Activated CD4-positive, alpha-beta T cell treated with anti-CD3 and anti-CD28 coated beads for 4 hours (primary cell): ENCODE measurements at regions not wholly inside any gene's neighbourhood (a gene's known extent, or its start where the extent isn't known, plus 50 kb on each side); places are given as distances from the start of the nearest gene placed in this dataset.
A peak's percentile ranks its signal among the peaks of the same experiment; 100 is the strongest.

Experiments used
- DNase-seq, 2 donors: peaks; one replicate each; pipeline ENCODE4 v3.0.0-alpha.2; 2020

DNA sequence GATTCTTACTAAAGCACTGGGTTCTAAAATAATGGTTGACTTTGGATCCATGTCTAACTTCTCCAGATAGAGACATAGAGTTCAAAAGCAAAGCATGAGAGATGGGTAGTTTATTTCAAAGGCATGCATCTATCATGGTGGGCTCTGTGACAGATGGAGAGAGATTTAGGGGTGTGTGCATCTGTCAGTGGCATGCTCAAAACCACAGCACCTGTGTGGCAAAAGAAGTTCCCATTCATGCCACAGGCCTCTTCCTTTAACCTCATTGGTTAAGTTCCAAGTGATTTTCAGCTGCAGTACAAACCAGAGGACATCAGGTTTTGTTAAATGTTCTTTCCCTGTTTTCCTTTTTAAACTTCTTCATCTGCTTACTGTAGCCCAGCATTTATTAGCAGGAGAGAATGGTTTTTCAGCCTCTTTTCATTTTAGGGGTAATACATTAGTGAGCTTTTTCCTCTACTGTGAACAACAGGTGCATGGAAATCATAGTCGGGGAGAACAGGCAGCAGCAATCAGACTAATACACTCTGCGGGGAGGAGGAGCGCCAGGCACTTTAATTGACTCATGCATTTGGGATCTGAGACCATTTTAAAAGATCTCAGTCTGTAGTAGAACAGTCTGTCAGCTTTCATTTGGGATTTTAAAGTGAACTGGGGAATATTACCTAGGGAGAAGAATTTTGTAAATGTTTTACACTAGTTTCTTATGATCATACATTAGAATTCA is 52.4 kb upstream of the UPP2 start:
- DNase-seq = no peak

DNA sequence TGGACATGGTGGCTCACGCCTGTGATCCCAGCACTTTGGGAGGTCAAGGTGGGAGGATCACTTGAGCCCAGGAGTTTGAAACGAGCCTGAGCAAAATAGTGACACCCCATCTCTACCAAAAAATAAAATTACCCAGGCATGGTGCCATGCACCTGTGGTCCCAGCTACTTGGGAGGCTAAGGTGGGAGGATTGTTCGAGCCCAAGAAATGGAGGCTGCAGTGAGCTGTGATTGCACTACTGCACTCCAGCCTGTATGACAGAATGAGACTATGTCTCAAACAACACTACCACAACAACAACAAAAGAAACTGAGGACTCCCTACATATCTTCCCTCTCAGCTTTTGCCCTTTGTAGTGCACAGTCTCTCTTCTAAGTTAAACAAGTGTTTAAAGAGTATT is 53.3 kb upstream of the UPP2 start:
- DNase-seq = no peak

- DNase-seq = no peak
Measured at GRCh38 chr2:158047156-158047611, 54.5 kb upstream of the UPP2 start.

DNA sequence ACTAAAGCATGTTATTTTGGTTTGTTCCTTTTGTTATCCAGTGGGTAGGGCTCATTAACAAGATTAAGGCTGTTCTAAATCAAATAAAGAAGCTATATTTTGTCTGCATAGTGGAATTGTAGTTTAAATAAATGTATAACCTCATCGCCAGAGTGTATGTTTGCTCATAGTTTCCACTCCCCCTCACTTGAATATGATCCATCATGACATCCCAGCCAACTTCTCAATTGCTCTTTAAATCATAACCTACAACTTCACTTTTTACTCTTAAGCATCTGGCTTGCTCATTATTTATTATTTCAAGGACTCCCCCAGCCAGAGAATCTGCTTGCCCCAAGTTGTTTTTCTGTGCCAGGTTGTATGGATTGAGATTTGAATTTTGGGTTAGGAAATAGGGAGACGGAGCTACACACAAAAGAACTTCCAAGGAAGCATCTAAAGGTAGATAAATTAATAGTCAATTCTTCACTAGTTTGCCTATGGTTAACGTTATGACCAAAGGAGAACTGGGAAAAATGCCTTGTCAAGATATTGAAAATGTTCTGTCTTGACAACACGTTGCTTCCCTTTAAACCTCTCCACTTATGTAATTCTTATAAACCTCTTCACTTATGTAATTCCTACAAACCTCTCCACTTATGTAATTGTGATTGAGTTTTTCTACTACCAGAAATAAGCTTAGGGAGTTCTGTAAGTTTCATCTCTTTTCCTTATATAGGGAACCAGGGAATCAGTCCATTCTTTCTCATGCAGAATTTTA is 55.4 kb upstream of the UPP2 start:
- DNase-seq = no peak

DNA sequence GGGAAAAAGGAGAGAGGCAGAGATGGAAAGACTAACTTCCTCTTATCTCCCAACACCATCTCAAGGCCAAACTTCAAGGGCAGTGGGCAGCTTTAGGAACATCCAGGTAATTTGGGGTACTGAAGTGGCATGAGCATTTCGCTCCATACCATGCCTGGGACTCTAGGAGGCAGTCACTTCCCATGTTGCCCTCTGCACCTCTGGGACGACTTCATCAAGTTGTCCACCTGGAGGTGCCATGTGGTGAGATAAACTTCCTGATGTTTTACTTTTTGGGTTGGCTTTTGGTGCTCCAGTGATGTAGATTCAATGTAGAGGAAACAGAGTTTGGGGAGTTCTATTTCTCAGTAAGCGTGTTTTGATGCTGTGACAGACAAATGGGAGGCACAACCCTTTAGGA is 56.3 kb upstream of the UPP2 start:
- DNase-seq = no peak

- DNase-seq = no peak
Measured at GRCh38 chr2:158043181-158043948, 58.3 kb upstream of the UPP2 start.

DNA sequence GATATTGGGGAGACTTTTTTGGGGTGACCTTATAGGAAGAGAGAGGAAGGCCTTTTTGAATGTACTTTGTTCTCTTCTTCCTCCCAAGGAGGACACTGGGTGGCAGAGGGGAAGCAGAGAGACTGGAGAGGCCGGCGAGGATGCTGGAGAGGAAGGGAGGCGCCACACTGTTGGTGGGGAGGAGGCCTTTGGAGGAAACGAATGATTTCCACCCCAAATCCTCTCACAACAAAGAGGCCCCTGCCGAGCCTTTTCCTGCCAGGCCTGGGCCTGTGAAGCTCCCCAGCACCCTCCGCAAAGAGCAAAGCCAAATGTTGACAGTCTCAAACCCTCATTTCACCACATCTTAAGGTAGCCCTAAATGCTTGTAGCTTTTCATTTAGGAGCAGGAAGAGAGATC is 59.0 kb upstream of the UPP2 start:
- no peak for DNase-seq

- DNase-seq = no peak
Measured at GRCh38 chr2:158042245-158042644, 59.4 kb upstream of the UPP2 start.

GRCh38 chr2:158041400-158041799 is 60.3 kb upstream of the UPP2 start:
- no peak for DNase-seq

GRCh38 chr2:158038901-158039300 is 62.8 kb upstream of the UPP2 start:
- DNase-seq = no peak

DNA sequence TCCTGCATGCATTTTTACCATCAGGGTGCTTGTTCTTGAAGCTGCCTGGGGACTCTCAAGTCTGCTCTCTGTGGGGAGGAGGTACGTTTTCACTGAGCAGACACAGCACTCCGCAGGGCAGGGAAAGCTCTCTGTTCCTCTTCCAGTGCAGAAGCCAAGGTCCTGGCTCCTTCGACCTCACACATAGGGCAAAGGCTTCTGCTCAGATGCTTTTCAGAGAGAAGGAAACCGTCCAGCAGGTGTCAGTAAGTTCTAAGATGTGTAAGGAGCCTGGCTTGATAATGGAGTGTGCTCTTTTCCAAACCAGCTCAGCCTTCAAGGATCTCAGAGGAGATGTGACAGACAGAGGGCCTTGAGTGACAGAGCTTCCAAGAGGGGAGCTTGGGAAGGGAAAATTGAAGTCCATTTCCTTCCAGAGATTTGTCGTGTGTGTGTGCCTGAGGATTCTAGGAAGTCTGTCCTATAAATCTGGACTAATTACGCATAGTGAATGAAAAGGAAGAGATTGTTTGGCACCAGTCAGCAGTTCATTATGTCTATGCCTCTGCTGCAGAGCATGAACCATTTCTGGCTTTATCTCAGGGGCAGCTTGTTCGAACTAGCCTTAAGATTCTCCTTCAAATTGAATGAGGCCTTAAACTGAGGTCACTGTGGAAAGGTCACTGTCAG is 67.3 kb upstream of the UPP2 start:
- DNase-seq = no peak

DNA sequence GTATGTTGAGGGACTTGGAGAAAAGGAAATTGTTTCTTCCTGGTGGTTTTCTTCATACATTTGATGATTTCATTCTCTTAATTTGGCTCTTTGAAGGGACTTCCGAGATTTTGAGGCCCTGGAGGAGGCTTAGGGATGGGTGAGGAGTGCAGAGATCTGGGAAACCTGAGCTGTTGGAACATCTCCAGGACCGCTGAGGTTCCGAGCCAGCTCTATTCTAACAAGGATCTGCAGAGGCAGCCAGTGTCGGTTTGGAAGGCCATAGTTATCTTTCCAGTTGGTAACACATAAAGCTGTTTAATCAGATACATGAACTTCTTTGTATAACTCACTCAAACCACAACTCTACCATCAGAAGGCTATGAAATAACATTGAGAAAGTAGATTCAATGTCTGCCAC is 70.3 kb upstream of the UPP2 start:
- DNase-seq = no peak

- no peak for DNase-seq
Measured at GRCh38 chr2:158025255-158025996, 76.2 kb upstream of the UPP2 start.

DNA sequence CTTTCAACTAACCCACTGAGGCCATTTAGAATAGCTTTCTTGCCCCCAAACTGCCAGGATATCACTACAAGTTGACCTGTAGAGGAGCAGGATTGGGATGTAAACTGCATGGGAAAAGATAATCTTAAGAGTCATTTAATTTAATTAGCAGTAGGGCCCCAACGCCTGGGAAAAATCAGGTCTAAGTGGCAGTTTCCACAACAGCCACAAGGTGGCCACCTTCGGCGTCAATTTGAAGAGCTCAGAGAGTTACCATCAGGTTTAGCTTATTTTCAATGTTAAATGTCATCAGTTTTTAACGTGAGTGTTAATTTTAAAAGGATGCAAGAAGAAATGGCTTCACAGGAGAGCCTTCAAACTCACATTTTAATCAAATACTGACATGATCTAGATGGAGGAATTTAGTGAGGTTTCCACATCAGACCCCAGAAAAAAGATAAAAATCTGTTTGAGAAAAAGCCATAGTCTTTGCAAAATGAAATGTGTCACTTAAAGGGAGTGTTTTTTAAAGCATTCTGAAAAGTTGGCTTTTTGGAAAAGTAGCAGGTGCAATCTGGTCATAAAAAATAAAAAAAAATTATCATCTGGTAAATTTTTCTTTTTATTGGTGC is 77.3 kb upstream of the UPP2 start:
- peak; percentile 45 to 54 for DNase-seq

- no peak for DNase-seq
Measured at GRCh38 chr2:158022888-158023287, 78.8 kb upstream of the UPP2 start.

- no peak for DNase-seq
Measured at GRCh38 chr2:158021226-158021625, 80.5 kb upstream of the UPP2 start.

GRCh38 chr2:158015428-158016076 is 86.1 kb upstream of the UPP2 start:
- DNase-seq = peak in 1 of 2 donors; percentile 16

DNA sequence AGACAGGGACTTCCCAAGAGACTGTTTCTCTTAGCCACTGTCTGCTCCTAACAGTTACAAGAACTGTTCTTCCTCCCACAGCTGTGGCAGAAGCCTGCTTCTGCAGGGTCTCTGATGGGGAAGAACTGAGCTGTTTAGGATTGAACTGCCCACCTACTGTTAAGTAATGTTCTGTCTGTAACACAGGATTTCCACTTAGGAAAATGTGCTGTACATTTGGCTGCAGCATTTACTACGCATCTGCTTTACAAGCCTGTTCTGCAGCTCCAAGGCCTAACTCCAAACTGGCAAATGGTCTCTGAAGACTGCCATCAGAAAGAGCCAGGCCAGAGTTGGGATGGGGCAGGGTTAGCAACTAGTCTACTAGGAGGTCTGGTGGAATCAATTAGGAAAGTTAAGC is 87.8 kb upstream of the UPP2 start:
- DNase-seq = no peak

- DNase-seq = no peak
Measured at GRCh38 chr2:158011055-158011771, 90.5 kb upstream of the UPP2 start.

DNA sequence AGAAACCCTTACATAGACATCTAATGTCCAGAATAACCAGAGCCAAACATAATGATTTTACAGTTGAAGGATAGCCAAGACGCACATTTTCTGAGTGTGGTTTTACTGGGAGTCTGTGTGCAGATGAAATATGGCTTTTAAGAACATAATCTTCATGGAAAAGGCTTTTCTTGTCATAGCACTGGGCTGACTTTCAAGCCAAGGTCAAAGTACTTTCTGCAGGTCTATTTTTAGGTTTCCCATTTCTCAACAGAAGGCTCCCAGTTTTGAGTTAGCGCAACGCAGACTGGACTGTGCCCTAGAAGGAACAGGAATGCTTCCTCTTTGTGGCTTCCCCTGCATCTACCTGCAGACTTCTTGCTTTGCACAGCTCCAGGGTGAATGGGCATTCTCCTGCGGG is 92.3 kb upstream of the UPP2 start:
- DNase-seq = no peak
